ENCODE measurements at regions not wholly inside any gene's neighbourhood (a gene's known extent, or its start where the extent isn't known, plus 50 kb on each side); places are given as distances from the start of the nearest gene placed in this dataset.

DNA sequence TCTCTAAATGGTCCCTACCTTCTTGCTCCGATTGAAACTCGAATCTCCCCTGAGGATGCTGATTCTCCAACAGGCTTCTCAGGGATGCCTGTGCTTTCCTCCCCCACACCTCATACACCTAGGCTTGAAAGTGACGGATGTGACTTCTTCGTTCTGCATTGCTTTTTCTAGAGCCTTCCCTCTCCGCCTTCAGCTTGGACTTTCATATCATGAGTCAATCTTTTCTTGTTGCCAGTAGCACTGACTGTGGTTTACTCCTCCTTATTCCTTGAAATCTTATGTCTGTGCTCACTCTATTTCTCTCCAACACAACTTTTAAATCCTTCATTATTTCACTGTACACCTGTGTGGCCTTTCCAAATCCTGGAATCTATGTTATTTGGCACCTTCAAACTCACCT lies 451.4 kb downstream of the TMX3 start:
- Mint-ChIP-seq H3K4me1 (ENCODE audit: low read depth) (no peaks in the 10 kb centered on the region), H3K4me3 (ENCODE audit: low read depth) (no peak overlapping the region), H3K36me3 (ENCODE audit: insufficient read depth) (no peaks in the 10 kb centered on the region), H3K27me3 (no peaks in the 10 kb centered on the region), H3K27ac (no peak overlapping the region), H3K9me3 (ENCODE audit: low read depth) (no peaks in the 10 kb centered on the region)
- DNase-seq (ENCODE audit: low spot score, unreplicated experiment), result no peak
- TF ChIP-seq CTCF (IDR thresholded peaks at IDR 0.05; ENCODE audit: unreplicated experiment), result no peak

DNA sequence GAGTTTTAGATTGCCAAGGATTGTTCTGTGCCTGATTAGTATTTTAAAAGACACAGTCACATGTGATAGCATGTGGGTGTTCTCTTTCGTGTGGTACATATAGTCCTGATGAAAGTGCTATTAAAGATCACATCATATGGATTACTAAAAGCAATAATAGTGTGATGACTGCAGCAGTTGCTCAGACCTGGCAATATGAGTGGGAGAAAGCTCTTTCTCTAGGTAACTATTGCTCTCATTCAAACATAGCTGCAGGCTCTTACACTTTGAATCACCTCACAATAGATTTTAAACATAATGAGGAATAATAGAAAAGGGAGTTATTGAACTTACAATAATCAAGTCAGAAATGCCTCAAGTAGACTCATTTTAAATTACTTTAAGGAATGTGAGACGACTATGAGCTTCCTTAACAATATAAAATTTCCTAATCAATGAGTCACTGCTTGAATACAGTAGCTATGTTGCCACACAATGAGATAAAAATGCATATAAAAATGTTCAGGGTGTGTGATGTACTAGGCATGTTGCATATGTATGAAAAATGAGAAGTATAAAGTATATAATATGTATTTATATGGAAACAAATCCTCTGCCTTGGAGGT lies 452.1 kb downstream of the TMX3 start:
- DNase-seq (ENCODE audit: low spot score, unreplicated experiment), result no peak
- H3K36me3 Mint-ChIP-seq (ENCODE audit: insufficient read depth), result no peaks in the 10 kb centered on the region
- TF ChIP-seq CTCF (IDR thresholded peaks at IDR 0.05; ENCODE audit: unreplicated experiment), result no peak
- H3K27me3 Mint-ChIP-seq, result no peaks in the 10 kb centered on the region
- no peak overlapping the region for H3K4me3 Mint-ChIP-seq (ENCODE audit: low read depth)
- no peaks in the 10 kb centered on the region for H3K9me3 Mint-ChIP-seq (ENCODE audit: low read depth)
- no peak overlapping the region for H3K27ac Mint-ChIP-seq
- no peaks in the 10 kb centered on the region for H3K4me1 Mint-ChIP-seq (ENCODE audit: low read depth)

- no peak overlapping the region for H3K27ac Mint-ChIP-seq
- no peaks in the 10 kb centered on the region for H3K36me3 Mint-ChIP-seq (ENCODE audit: insufficient read depth)
- no peak for TF ChIP-seq CTCF (IDR thresholded peaks at IDR 0.05; ENCODE audit: unreplicated experiment)
- DNase-seq (ENCODE audit: low spot score, unreplicated experiment), result no peak
- H3K27me3 Mint-ChIP-seq, result no peaks in the 10 kb centered on the region
- no peak overlapping the region for H3K4me3 Mint-ChIP-seq (ENCODE audit: low read depth)
- H3K9me3 Mint-ChIP-seq (ENCODE audit: low read depth), result no peaks in the 10 kb centered on the region
- H3K4me1 Mint-ChIP-seq (ENCODE audit: low read depth), result no peaks in the 10 kb centered on the region
These were observed 458.4 kb downstream of the TMX3 start for GRCh38 chr18:68256418-68257067.

DNA sequence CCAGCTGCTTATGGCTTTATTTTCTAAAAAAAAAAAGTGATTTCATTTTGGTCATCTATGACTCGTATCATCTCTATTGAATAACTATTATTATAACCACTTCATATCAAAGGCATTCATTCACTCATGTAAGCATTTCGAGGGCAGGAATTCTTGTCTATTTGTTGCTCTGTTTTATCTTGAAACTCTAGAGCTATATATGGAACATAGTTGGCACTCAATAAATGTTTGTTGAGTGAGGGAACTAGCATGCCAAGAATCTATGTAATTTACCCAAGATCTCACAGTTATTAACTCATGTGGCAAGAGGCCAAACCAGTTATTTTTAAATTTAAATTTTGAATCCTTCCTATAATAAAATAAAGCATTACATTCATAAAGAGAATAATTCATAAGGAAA lies 470.1 kb downstream of the TMX3 start:
- TF ChIP-seq CTCF (IDR thresholded peaks at IDR 0.05; ENCODE audit: unreplicated experiment), result no peak
- H3K9me3 Mint-ChIP-seq (ENCODE audit: low read depth), result no peaks in the 10 kb centered on the region
- no peaks in the 10 kb centered on the region for H3K36me3 Mint-ChIP-seq (ENCODE audit: insufficient read depth)
- H3K27me3 Mint-ChIP-seq, result no peaks in the 10 kb centered on the region
- no peak overlapping the region for H3K27ac Mint-ChIP-seq
- no peaks in the 10 kb centered on the region for H3K4me1 Mint-ChIP-seq (ENCODE audit: low read depth)
- H3K4me3 Mint-ChIP-seq (ENCODE audit: low read depth), result no peak overlapping the region
- DNase-seq (ENCODE audit: low spot score, unreplicated experiment), result no peak

- H3K36me3 Mint-ChIP-seq (ENCODE audit: insufficient read depth), result no peaks in the 10 kb centered on the region
- no peak for TF ChIP-seq CTCF (IDR thresholded peaks at IDR 0.05; ENCODE audit: unreplicated experiment)
- no peak overlapping the region for H3K4me3 Mint-ChIP-seq (ENCODE audit: low read depth)
- H3K4me1 Mint-ChIP-seq (ENCODE audit: low read depth), result no peaks in the 10 kb centered on the region
- no peaks in the 10 kb centered on the region for H3K9me3 Mint-ChIP-seq (ENCODE audit: low read depth)
- no peak overlapping the region for H3K27ac Mint-ChIP-seq
- no peak for DNase-seq (ENCODE audit: low spot score, unreplicated experiment)
- H3K27me3 Mint-ChIP-seq, result no peaks in the 10 kb centered on the region
These were observed 473.0 kb downstream of the TMX3 start for GRCh38 chr18:68241881-68242280.

Measured in progenitor cell of endocrine pancreas (in vitro differentiated cells).